A673 (cell line): ENCODE measurements at regions not wholly inside any gene's neighbourhood (a gene's known extent, or its start where the extent isn't known, plus 50 kb on each side); places are given as distances from the start of the nearest gene placed in this dataset.

Experiments used
- EZH2 ChIP-seq: fragments of 200-600 bp; sonication (generic); IDR thresholded peaks from 2 replicates; pipeline ENCODE4 v1.6.1; 2017; ENCODE audit warnings: borderline replicate concordance, low read depth, mild to moderate bottlenecking, mixed read lengths, antibody characterized with exemption, low read length; ENCODE audit not compliant: poor library complexity, severe bottlenecking
- TF ChIP-seq, protein P1 (sequence below): fragments of 300-800, 200-600 bp; sonication (generic); conservative IDR thresholded peaks from 2 replicates; pipeline ENCODE4 v1.5.1; 2017; ENCODE audit warnings: low read depth, mild to moderate bottlenecking, antibody characterized with exemption, low read length, moderate library complexity, mixed read lengths

GRCh38 chr4:14596028-14596427 is 406.3 kb upstream of the CPEB2 start:
- TF ChIP-seq, protein P1, sequence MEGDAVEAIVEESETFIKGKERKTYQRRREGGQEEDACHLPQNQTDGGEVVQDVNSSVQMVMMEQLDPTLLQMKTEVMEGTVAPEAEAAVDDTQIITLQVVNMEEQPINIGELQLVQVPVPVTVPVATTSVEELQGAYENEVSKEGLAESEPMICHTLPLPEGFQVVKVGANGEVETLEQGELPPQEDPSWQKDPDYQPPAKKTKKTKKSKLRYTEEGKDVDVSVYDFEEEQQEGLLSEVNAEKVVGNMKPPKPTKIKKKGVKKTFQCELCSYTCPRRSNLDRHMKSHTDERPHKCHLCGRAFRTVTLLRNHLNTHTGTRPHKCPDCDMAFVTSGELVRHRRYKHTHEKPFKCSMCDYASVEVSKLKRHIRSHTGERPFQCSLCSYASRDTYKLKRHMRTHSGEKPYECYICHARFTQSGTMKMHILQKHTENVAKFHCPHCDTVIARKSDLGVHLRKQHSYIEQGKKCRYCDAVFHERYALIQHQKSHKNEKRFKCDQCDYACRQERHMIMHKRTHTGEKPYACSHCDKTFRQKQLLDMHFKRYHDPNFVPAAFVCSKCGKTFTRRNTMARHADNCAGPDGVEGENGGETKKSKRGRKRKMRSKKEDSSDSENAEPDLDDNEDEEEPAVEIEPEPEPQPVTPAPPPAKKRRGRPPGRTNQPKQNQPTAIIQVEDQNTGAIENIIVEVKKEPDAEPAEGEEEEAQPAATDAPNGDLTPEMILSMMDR, result no peak
- no peak for TF ChIP-seq EZH2
